SIG-M5 treated with dmso at 0.1 percent for 504 hours (cell line): ENCODE measurements at regions not wholly inside any gene's neighbourhood (a gene's known extent, or its start where the extent isn't known, plus 50 kb on each side); places are given as distances from the start of the nearest gene placed in this dataset.

Experiments
- DNase-seq: peaks from one replicate; lab custom pipeline; 2025; ENCODE audit not compliant: unreplicated experiment; lab: John Stamatoyannopoulos, UW

GRCh38 chrX:80098038-80098437 is 83.5 kb downstream of the TBX22 start:
- no peak for DNase-seq

DNA sequence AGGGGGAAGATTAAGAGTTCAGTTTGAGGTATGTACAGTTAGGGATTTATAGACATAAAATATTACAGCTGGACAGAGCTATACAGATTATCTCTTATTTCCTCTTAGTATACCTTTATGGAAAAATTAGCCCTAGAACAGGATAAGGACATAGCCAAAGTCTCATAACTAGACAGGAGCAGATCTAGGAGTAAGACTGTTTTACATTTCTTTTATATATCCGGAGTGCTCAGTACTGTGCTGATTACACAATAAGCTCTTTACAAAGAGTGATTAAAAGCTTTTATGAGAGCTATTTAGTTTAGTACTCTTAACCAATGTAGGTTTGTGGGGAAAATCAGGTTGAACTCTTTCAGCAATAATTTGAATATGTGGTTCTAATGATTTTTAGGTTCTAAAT is 105.8 kb downstream of the TBX22 start:
- DNase-seq = no peak

- DNase-seq = no peak
Observed at GRCh38 chrX:80138938-80139337, 124.4 kb downstream of the TBX22 start.

DNA sequence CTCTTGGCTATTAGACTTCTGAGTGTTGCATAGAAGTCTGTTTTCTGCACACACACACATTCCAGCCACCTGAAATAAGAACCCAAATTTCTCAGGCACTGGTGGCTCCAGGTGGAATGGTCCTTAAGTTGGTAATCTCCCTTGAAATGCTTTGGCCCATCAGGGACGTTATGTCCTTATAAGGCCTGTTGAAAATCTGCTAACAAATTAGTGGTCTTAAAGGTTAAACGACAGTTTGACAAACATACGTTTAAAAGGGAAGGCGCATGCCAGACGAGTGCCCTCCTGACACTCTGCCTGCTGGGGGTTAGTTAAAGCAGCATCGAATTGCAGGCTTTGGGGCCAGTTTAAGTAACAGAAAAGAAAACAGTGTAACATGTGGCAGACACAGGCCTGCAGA is 125.0 kb downstream of the TBX22 start:
- no peak for DNase-seq

DNA sequence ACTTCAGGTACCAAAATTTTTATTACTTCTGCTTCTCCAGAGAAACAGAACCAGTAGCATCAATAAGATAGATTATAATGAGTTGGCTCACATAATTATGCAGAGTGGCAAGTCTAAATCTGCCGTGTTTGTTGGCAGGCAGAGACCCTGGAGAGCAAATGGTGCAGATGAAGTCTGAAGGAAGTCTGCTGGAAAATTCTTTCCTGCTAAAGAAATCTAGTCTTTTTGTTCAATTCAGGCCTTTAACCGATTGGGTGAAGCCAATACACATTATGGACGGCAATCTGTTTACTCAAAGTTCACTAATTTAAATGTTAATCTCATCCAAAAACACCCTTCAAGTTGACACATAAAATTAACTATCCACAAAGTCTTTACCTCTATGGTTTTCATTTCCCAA is 156.0 kb downstream of the TBX22 start:
- DNase-seq = no peak

DNA sequence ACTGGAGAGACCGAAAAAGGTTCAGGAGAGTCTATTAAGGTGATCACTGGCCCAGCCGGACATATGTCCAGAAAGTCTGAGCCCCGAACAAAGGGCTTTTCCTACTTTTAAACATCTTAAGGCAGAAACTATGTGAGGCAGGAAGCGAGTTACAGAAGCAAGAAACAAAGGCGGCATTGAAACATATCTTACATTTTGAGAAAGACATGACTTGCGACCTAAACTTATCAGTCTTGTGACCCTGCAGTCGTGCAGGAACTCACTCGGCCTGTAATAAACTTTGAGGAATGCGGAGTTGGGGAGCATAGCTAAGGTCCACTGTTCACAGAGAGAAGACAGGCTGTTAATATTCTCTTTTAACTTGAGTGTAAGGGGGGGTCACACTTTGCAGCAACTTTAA is 158.7 kb downstream of the TBX22 start:
- DNase-seq = no peak

- DNase-seq = no peak
Observed at GRCh38 chrX:80174925-80175574, 160.5 kb downstream of the TBX22 start.

DNA sequence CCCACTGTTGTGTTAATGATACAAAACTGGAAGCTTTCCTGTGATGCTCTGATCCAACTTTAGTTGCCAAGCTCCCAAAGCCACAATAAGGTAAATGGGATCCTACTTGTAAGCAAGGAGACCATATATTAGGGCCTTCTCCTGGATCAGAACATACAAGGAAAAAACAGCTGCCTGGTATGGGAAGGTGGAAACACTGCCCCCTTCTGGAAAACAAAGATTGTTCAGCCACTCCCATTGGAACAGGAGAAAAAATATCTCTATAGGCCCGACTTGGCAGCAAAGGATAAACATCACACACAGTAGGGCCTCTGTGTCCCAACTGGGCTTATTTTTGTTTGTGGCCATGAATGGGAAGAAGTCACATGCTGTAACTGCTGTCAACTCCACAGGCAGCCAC is 166.5 kb downstream of the TBX22 start:
- DNase-seq = no peak

GRCh38 chrX:80184854-80185253 is 170.3 kb downstream of the TBX22 start:
- DNase-seq = no peak

DNA sequence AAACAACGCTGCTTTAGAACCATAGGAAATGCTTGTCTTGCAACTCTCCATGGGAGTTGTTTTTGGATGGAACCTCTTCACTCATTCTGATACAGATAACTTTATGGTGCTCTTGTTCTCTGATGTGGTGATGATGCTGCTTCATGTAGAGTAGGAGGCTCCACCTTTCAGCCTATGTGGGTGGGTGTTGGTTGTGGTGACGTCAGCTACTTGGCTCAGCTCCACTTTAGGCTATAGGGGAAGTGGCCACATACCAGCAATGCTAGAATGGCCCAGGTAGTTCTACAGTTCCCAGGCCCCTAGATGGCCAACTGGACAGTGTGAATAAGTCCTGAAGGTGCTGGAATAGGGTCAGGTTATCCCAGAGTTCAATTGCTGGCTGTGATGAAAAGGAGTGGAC is 192.1 kb downstream of the TBX22 start:
- no peak for DNase-seq

- DNase-seq = no peak
Observed at GRCh38 chrX:80207327-80207726, 192.8 kb downstream of the TBX22 start.

GRCh38 chrX:80216086-80216485 is 201.5 kb downstream of the TBX22 start:
- DNase-seq = no peak

GRCh38 chrX:80223982-80224579 is 196.2 kb upstream of the TENT5D start:
- peak; percentile 28 for DNase-seq

DNA sequence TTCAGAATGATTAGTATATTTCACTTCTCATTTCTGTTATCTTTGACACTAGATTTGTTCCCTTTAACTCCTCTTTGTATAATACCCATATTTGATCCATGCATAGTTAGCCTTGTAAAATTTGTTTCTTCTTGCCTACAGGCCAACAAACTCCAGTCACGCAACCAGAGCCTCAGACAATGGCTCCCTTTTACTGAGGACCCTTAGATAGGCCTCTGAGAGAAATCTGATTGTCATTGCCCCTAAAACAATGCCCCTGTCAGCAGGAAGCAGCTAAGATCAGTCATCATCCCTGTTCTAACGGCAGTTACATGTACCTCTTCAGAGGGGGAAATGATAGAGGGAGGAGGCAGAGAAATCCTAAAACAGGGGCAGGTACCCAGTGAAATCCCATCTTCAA is 190.6 kb upstream of the TENT5D start:
- DNase-seq = no peak

- DNase-seq = no peak
Observed at GRCh38 chrX:80237072-80237471, 183.2 kb upstream of the TENT5D start.

DNA sequence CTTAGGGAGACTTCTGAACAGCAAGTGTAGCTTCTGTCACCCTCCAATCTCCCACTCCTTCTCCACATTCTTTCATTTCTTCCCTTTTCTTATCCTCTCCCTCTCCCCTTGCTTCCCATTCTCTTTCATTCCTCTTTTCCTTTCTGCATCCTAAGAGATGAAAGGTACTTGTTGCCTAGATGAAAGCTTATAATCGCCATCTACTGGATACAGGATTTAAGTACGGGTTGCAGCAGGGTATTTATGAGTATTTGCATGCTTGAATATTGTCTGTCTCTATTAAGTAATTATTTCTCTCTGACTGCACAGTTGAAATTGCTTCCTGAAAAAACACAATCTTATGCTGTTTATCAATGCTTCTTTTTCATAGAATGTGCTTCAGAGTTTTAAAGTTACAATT is 174.0 kb upstream of the TENT5D start:
- DNase-seq = no peak

DNA sequence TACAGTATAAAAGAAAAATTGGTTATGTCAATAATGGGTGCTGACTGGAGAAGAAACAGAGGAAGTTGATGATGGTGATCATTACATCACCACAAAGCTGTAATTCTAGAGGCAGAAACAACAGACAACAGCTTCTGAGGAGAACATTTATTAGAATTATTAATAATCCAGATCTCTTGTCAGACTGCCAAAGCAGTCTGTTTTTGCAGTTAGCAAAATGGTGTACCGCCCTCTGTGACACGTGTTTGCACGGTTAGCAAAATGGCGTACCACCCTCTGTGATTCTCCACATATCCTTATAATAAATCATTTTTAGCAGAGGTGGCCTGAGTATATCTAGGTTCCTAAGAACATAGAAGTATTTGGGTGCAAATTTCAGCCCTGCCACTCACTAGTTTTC is 154.0 kb upstream of the TENT5D start:
- no peak for DNase-seq

DNA sequence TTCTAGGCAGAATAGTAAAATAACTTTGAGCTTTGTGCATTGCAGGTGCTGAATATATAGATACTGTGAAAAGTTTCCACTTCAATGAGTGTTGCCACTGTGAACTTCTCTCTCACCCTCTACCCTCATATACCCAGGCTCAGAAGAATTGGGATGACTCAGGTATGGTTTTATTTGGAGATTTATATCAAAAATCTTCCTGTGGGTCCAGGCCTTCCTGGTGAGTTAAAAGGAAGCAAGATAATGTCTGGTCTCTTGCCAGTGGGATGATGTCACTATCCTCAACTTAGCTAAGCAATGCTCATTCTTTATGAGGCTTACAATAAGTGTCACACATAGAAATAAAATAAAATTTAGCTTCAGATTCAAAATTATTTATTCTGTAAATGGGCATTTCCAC is 153.3 kb upstream of the TENT5D start:
- no peak for DNase-seq

DNA sequence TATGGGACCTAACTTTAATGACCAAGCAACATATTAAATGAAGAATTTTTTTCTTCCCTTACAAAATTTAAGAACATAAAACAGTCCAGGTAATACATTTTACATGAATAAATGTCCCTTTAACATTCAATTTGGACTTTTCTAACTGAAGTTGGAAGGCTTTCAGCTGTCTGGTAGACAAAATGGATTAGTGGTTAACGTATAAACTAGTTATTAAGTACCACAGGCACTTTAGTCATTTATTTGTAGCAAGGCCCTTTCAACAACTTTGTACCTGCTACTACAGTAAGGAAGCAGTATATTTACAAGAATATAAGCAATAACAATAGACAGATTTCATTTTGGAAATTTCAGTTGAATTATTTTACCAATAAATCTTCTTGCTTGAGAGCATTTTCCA is 152.5 kb upstream of the TENT5D start:
- no peak for DNase-seq

DNA sequence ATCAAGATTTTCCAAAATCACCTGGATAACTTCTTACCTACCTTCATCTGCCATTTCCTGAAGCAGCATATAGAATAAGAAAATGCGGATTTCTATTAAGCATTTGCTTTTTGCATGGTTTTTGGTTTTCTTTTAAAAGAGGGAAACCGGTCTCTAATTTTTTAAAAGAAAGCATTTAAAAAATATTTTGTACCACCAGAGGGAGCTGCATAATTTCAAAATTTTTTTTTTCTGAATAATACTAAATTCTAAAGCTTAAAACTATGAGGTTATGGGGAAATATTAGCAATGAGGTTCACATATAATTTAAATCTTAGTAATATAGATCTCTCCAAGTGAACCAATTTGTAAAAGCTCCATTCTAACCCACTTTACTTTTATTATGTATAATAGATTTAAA is 137.7 kb upstream of the TENT5D start:
- no peak for DNase-seq

GRCh38 chrX:80285131-80285773 is 135.0 kb upstream of the TENT5D start:
- peak; percentile 8 for DNase-seq

- no peak for DNase-seq
Observed at GRCh38 chrX:80290834-80291233, 129.4 kb upstream of the TENT5D start.

DNA sequence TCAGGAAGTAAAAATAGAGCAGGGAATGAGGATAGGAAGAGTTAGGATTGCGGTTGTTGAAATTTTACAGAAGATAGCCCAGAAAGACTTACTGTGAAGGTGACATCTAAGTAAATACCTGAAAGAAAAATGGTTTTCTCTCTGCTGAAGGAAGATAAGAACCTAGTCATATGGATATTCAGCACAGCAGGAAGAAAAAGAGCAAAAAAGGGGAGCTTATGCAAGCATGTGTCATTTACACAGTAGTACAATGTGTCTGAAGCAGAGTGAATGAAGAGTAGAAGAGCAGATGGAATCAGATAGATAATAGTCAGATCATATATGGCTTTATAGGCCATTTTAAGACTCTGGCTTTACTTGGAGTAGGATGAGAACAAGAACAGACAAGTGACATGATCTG is 126.9 kb upstream of the TENT5D start:
- no peak for DNase-seq
